H1 (cell line): ENCODE measurements at regions not wholly inside any gene's neighbourhood (a gene's known extent, or its start where the extent isn't known, plus 50 kb on each side); places are given as distances from the start of the nearest gene placed in this dataset.

Source experiments
- ATF2 ChIP-seq: IDR thresholded peaks from 2 replicates; pipeline ENCODE4 v1.6.1; 2012; ENCODE audit warnings: low read length, inconsistent platforms
- CEBPB ChIP-seq: IDR thresholded peaks from 2 replicates; pipeline ENCODE4 v1.6.1; 2012; ENCODE audit warnings: low read depth, low read length
- JUN ChIP-seq: IDR thresholded peaks from 2 replicates; pipeline ENCODE4 v1.6.1; 2011; ENCODE audit warnings: low read depth, mild to moderate bottlenecking, improper control_type of control experiment, low read length
- TCF12 ChIP-seq: IDR thresholded peaks from 2 replicates; pipeline ENCODE4 v1.6.1; 2011; ENCODE audit warnings: low read depth, mild to moderate bottlenecking, low read length

GRCh38 chr12:124512667-124513296, 54.6 kb downstream of the NCOR2 start (continued):
- peak; percentile 81 for TF ChIP-seq ATF2
- 0 out of 2 replicates have a peak, but pooled peaks have one; percentile 34 for TF ChIP-seq TCF12
- peak; percentile 72 for TF ChIP-seq JUN
- TF ChIP-seq CEBPB = 0 out of 2 replicates have a peak, but pooled peaks have one; percentile 18
- TF ChIP-seq, all 59 proteins: peak for 11
